HFF-Myc (cell line): ENCODE measurements at regions not wholly inside any gene's neighbourhood (a gene's known extent, or its start where the extent isn't known, plus 50 kb on each side); places are given as distances from the start of the nearest gene placed in this dataset.

Experiments
- DNase-seq: peaks from one replicate; pipeline ENCODE4 v3.0.0-alpha.2; 2011; ENCODE audit warnings: low read depth; ENCODE audit errors: extremely low read depth
- H3K4me3 ChIP-seq: replicated peaks from 2 replicates; pipeline ENCODE4 v1.5.1; 2011; ENCODE audit warnings: low read depth, mild to moderate bottlenecking, control low read depth, low read length
- CTCF ChIP-seq: IDR thresholded peaks from 2 replicates; pipeline ENCODE4 v1.5.1; 2012; ENCODE audit warnings: mild to moderate bottlenecking, low read depth, low read length, control low read depth; ENCODE audit errors: missing control alignments

GRCh38 chr11:130819625-130820024 is 96.7 kb downstream of the SNX19 start:
- DNase-seq = no peak
- no peak overlapping the region for H3K4me3 ChIP-seq
- TF ChIP-seq CTCF = no peak
